ENCODE measurements at regions not wholly inside any gene's neighbourhood (a gene's known extent, or its start where the extent isn't known, plus 50 kb on each side); places are given as distances from the start of the nearest gene placed in this dataset.

GRCh38 chr4:13977746-13978145 is 350.2 kb upstream of the BOD1L1 start:
- Histone ChIP-seq H3K4ac (replicated peaks; ENCODE audit: insufficient read length, low read depth, low read length) (no peak overlapping the region), H2BK15ac (ENCODE audit: low read length) (0 out of 2 replicates have a peak overlapping the region, but pooled peaks have one; percentile 23), H3K27me3 (replicated peaks in 1 of 4; ENCODE audit: control insufficient read depth in 3 of 4, extremely low read depth in 1 of 4, insufficient read depth in 3 of 4, low read length in 3 of 4) (no peaks in the 10 kb centered on the region), H3K18ac (ENCODE audit: extremely low read depth, low read length) (no peak overlapping the region), H2AFZ (ENCODE audit: low read length) (no peak overlapping the region), H3K79me2 (ENCODE audit: control insufficient read depth in 1 of 2, insufficient read depth in 2 of 2, low read length in 2 of 2) (no peaks in the 10 kb centered on the region), H3K56ac (replicated peaks; ENCODE audit: insufficient read length, low read depth, low read length) (no peak overlapping the region), H4K91ac (replicated peaks; ENCODE audit: insufficient read length, low read length) (no peak overlapping the region), H3K23me2 (ENCODE audit: low read depth, low read length) (no peaks in the 10 kb centered on the region), H3K14ac (ENCODE audit: insufficient read length) (no peak overlapping the region), H2BK20ac (ENCODE audit: low read length) (no peak overlapping the region), H2AK5ac (ENCODE audit: low read depth, low read length) (no peak overlapping the region), H2BK120ac (replicated peaks; ENCODE audit: low read depth, low read length) (no peak overlapping the region), H3K27ac (ENCODE audit: low read depth, low read length) (no peak overlapping the region), H4K20me1 (replicated peaks in 1 of 2; ENCODE audit: control insufficient read depth in 1 of 2, insufficient read depth in 2 of 2, low read length in 2 of 2) (no peaks in the 10 kb centered on the region), H3K23ac (ENCODE audit: insufficient read length) (no peak overlapping the region), H2BK5ac (ENCODE audit: low read depth, low read length) (no peak overlapping the region), H3K36me3 (ENCODE audit: control insufficient read depth in 2 of 4, insufficient read depth in 4 of 4, low read length in 3 of 4) (no peaks in the 10 kb centered on the region), H3K4me1 (replicated peaks in 1 of 4; ENCODE audit: control insufficient read depth in 3 of 4, insufficient read depth in 4 of 4, low read length in 3 of 4) (no peaks in the 10 kb centered on the region), H2BK12ac (ENCODE audit: low read depth, low read length) (no peak overlapping the region), H4K8ac (ENCODE audit: extremely low read depth, insufficient read depth, low read length) (no peak overlapping the region), H3K79me1 (ENCODE audit: low read depth, low read length) (no peaks in the 10 kb centered on the region), H3K9ac (replicated peaks in 1 of 4; ENCODE audit: extremely low read depth in 1 of 4, low read depth in 3 of 4, low read length in 3 of 4) (no peak overlapping the region), H4K5ac (ENCODE audit: insufficient read length, low read depth, low read length) (no peak overlapping the region), H3K4me2 (ENCODE audit: insufficient read depth in 1 of 2, low read depth in 2 of 2, low read length in 2 of 2) (no peak overlapping the region), H3K9me3 (ENCODE audit: insufficient read depth in 2 of 2, low read depth in 1 of 2, low read length in 1 of 2) (no peaks in the 10 kb centered on the region), H3K4me3 (ENCODE audit: extremely low read depth in 1 of 4, insufficient read depth in 2 of 4, low read depth in 3 of 4, low read length in 4 of 4) (no peak overlapping the region)
- FAIRE-seq (no peak), DNase-seq (ENCODE audit: low read depth in 1 of 2, low spot score in 2 of 2) (no peak)
- POLR2A ChIA-PET (ENCODE audit: partially characterized antibody): no interaction called here
- 84% methylated on average over 5 of the region's 5 CpGs; no CpG with 5 or more reads in 1 of the 2 experiments for WGBS, 2 experiments (ENCODE audit: extremely low coverage in 1 of 2, insufficient coverage in 1 of 2, insufficient read length in 1 of 2, insufficient replicate concordance in 2 of 2, low coverage in 1 of 2, low lambda C conversion rate in 2 of 2, missing lambda C conversion rate in 1 of 2)
- CTCF ChIA-PET (ENCODE audit: partially characterized antibody): interaction anchor here (0.6 to 1.1 kb wide), 3 partner anchors 31 to 321 kb away, joined by 3 read pairs; no protein-coding TSS in a partner anchor
- TF ChIP-seq E2F6 (IDR thresholded peaks at IDR 0.05) (no peak), CTCF (IDR thresholded peaks at IDR 0.05; ENCODE audit: control extremely low read depth in 1 of 3, insufficient read depth in 1 of 3, low read depth in 1 of 3, low read length in 3 of 3) (no peak), ATF3 (IDR thresholded peaks at IDR 0.05; ENCODE audit: insufficient read depth, low read depth, low read length) (no peak), POLR2A (IDR thresholded peaks at IDR 0.05; ENCODE audit: control extremely low read depth in 1 of 2, low read depth in 2 of 2, low read length in 2 of 2) (no peak), POLR2AphosphoS5 (IDR thresholded peaks at IDR 0.05; ENCODE audit: low read depth, low read length) (no peak), RBBP5 (IDR thresholded peaks at IDR 0.05; ENCODE audit: borderline replicate concordance, low read depth, low read length) (no peak), TEAD4 (IDR thresholded peaks at IDR 0.05; ENCODE audit: low read depth, low read length) (no peak), RAD21 (IDR thresholded peaks at IDR 0.05 in 1 of 2, conservative IDR thresholded peaks at IDR 0.05 in 1 of 2; ENCODE audit: low read depth in 2 of 2, low read length in 2 of 2) (no peak), GABPA (IDR thresholded peaks at IDR 0.05; ENCODE audit: borderline replicate concordance, insufficient read depth, low read length) (no peak)

Measured in H1 (cell line).